ENCODE measurements at regions not wholly inside any gene's neighbourhood (a gene's known extent, or its start where the extent isn't known, plus 50 kb on each side); places are given as distances from the start of the nearest gene placed in this dataset.

- TF ChIP-seq POLR2AphosphoS5 (IDR thresholded peaks at IDR 0.05; ENCODE audit: low read depth, low read length) (no peak), CTCF (IDR thresholded peaks at IDR 0.05) (no peak)
Measured at GRCh38 chr2:17441055-17441771, 77.0 kb downstream of the RAD51AP2 start.

Data from Panc1 (cell line).